K562 (cell line): ENCODE measurements at regions not wholly inside any gene's neighbourhood (a gene's known extent, or its start where the extent isn't known, plus 50 kb on each side); places are given as distances from the start of the nearest gene placed in this dataset.

Source experiments
- ATAC-seq: fragments of 200-7000 bp; cut with Tn5 transposase; 3 replicates; pipeline ENCODE4 v1.9.1; 2020; ENCODE audit warnings: moderate library complexity
- BruUV-seq: library from RNA; stranded (reverse); fragments of 400-500 nt; replicated peaks from 2 replicates; lab custom pipeline; 2021; lab: Mats Ljungman, UMichigan
- CTCF ChIA-PET: fragments of 300-600 bp; formaldehyde crosslinking; extraction: SDS; loops from one replicate; lab custom pipeline; 2021; ENCODE audit warnings: low intra/inter-chr PET ratio; lab: Yijun Ruan, JAX
- POLR2A ChIA-PET: fragments of 300-600, 350-650 bp; sonication (Branson Sonifier 250); formaldehyde crosslinking; extraction: SDS; loops from one replicate; lab custom pipeline; 2021; ENCODE audit warnings: antibody characterized with exemption, inconsistent platforms; lab: Yijun Ruan, JAX
- DNase-seq, 4 experiments: peaks; one replicate each; pipeline versions ENCODE4 v3.0.0 to v3.0.0-alpha.2; 2011 to 2018; ENCODE audit warnings: low spot score in 3 of 4, mixed read lengths in 3 of 4; ENCODE audit errors: extremely low read depth in 1 of 4
- FAIRE-seq: peaks from 2 replicates; lab custom pipeline; 2011; peaks lifted over from hg19 to GRCh38; lab: Jason Lieb, UNC
- H2AFZ ChIP-seq: 2 replicates; pipeline ENCODE4 v1.6.0; 2011; ENCODE audit warnings: low read depth, low read length, control low read depth, inconsistent platforms
- H3K27ac ChIP-seq: fragments of 200-600 bp; 3 replicates; pipeline ENCODE4 v1.8.0; 2011; ENCODE audit warnings: low read depth, mild to moderate bottlenecking, control low read depth, inconsistent platforms, low read length, moderate library complexity, mixed read lengths; ENCODE audit errors: extremely low read depth
- H3K27me3 ChIP-seq, 2 experiments: fragments of 300-600 bp in 1 of 2; 2 replicates in 1 of 2; 3 replicates in 1 of 2; pipeline versions ENCODE4 v1.6.0 to v1.8.0; 2011; ENCODE audit warnings: inconsistent platforms in 2 of 2, low read length in 2 of 2, mild to moderate bottlenecking in 1 of 2, mixed read lengths in 1 of 2, moderate library complexity in 1 of 2; ENCODE audit not compliant: control insufficient read depth in 2 of 2, insufficient read depth in 2 of 2
- H3K36me3 ChIP-seq: fragments of 300-600 bp; 3 replicates; pipeline ENCODE4 v1.8.0; 2011; ENCODE audit warnings: mild to moderate bottlenecking, low read length, inconsistent platforms; ENCODE audit not compliant: control insufficient read depth, insufficient read depth
- H3K4me1 ChIP-seq, 2 experiments: fragments of 200-600 bp in 1 of 2; replicated peaks in 1 of 2; 2 replicates in 1 of 2; 3 replicates in 1 of 2; pipeline versions ENCODE4 v1.5.1 to v1.8.0; 2011; ENCODE audit warnings: inconsistent platforms in 2 of 2, low read length in 2 of 2, mild to moderate bottlenecking in 1 of 2, mixed read lengths in 1 of 2, moderate library complexity in 1 of 2; ENCODE audit not compliant: control insufficient read depth in 2 of 2, insufficient read depth in 2 of 2
- H3K4me2 ChIP-seq: 2 replicates; pipeline ENCODE4 v1.6.1; 2011; ENCODE audit warnings: low read length, control low read depth, inconsistent platforms, mixed read lengths; ENCODE audit not compliant: insufficient read depth
- H3K4me3 ChIP-seq: fragments of 200-600 bp; sonication (generic), shearing (Covaris generic); 2 replicates; pipeline ENCODE4 v1.5.1; 2016; ENCODE audit warnings: control low read depth, inconsistent platforms
- H3K79me2 ChIP-seq: fragments of 200-600 bp; 3 replicates; pipeline ENCODE4 v1.8.0; 2011; ENCODE audit warnings: low read length, inconsistent platforms; ENCODE audit not compliant: control insufficient read depth, insufficient read depth
- H3K9ac ChIP-seq, 2 experiments: 2 replicates each; pipeline versions ENCODE4 v1.6.0 to v1.6.1; 2011; ENCODE audit warnings: low read depth in 2 of 2, low read length in 2 of 2, control low read depth in 1 of 2, inconsistent platforms in 1 of 2, mild to moderate bottlenecking in 1 of 2, mixed read lengths in 1 of 2; ENCODE audit not compliant: insufficient read depth in 1 of 2
- H3K9me1 ChIP-seq: one replicate; pipeline ENCODE4 v1.6.0; 2011; ENCODE audit warnings: inconsistent platforms, mild to moderate bottlenecking, low read length, moderate library complexity; ENCODE audit not compliant: control insufficient read depth, insufficient read depth
- H3K9me3 ChIP-seq: replicated peaks from 2 replicates; pipeline ENCODE4 v1.5.1; 2011; ENCODE audit warnings: low read depth, low read length, inconsistent platforms; ENCODE audit not compliant: control insufficient read depth, insufficient read depth
- H4K20me1 ChIP-seq: replicated peaks from 2 replicates; pipeline ENCODE4 v1.6.1; 2011; ENCODE audit warnings: low read length, inconsistent platforms, mixed read lengths; ENCODE audit not compliant: control insufficient read depth, insufficient read depth
- ATF4 ChIP-seq: fragments of 450-650 bp; formaldehyde crosslinking; IDR thresholded peaks from 2 replicates; pipeline ENCODE4 v1.4.0; 2022; ENCODE audit warnings: mild to moderate bottlenecking, moderate library complexity
- ETS1 ChIP-seq: conservative IDR thresholded peaks from 2 replicates; pipeline ENCODE4 v1.6.1; 2011; ENCODE audit warnings: low read depth, mild to moderate bottlenecking, low read length; ENCODE audit not compliant: control insufficient read depth
- ETV1 ChIP-seq: fragments of 450-650 bp; conservative IDR thresholded peaks from 2 replicates; pipeline ENCODE4 v1.6.1; 2016; ENCODE audit warnings: missing genetic modification characterization, control low read depth, low read depth, missing compliant biosample characterization
- GATA2 ChIP-seq: sonication (generic); formaldehyde crosslinking; IDR thresholded peaks from 2 replicates; pipeline ENCODE4 v1.4.0; 2020; ENCODE audit warnings: mild to moderate bottlenecking, missing genetic modification reagents
- GMEB1 ChIP-seq: fragments of 250-450 bp; sonication (Bioruptor Pico); IDR thresholded peaks from 2 replicates; pipeline ENCODE4 v1.4.0; 2020; ENCODE audit warnings: mild to moderate bottlenecking
- HNRNPUL1 ChIP-seq: fragments of 200-400 bp; formaldehyde crosslinking; IDR thresholded peaks from 2 replicates; pipeline ENCODE4 v1.6.1; 2017; ENCODE audit warnings: low read length
- MAFK ChIP-seq: IDR thresholded peaks from 2 replicates; pipeline ENCODE4 v1.6.1; 2011; ENCODE audit warnings: low read length, improper control_type of control experiment
- NUFIP1 ChIP-seq: fragments of 450-650 bp; IDR thresholded peaks from 2 replicates; pipeline ENCODE4 v1.6.1; 2018; ENCODE audit not compliant: partially characterized antibody
- SAFB2 ChIP-seq: fragments of 200-400 bp; formaldehyde crosslinking; IDR thresholded peaks from 2 replicates; pipeline ENCODE4 v1.6.1; 2018; ENCODE audit warnings: borderline replicate concordance, low read length, low read depth, moderate library complexity; ENCODE audit not compliant: severe bottlenecking
- SUPT5H ChIP-seq: fragments of 450-650 bp; IDR thresholded peaks from 2 replicates; pipeline ENCODE4 v1.6.1; 2016
- TAF9B ChIP-seq: fragments of 450-650 bp; IDR thresholded peaks from 2 replicates; pipeline ENCODE4 v1.6.1; 2018; ENCODE audit warnings: mild to moderate bottlenecking; ENCODE audit not compliant: partially characterized antibody
- XRCC3 ChIP-seq: fragments of 450-650 bp; IDR thresholded peaks from 2 replicates; pipeline ENCODE4 v1.6.1; 2017; ENCODE audit warnings: mild to moderate bottlenecking, moderate library complexity
- XRCC5 ChIP-seq: fragments of 200-400 bp; formaldehyde crosslinking; IDR thresholded peaks from 2 replicates; pipeline ENCODE4 v1.6.1; 2017; ENCODE audit warnings: low read depth, mild to moderate bottlenecking, low read length
- ZNF239 ChIP-seq: fragments of 250-450 bp; sonication (Bioruptor Pico); IDR thresholded peaks from 2 replicates; pipeline ENCODE4 v1.4.0; 2020; ENCODE audit warnings: mild to moderate bottlenecking
- ZNF449 ChIP-seq: fragments of 250-450 bp; sonication (Bioruptor Pico); IDR thresholded peaks from 2 replicates; pipeline ENCODE4 v1.8.0; 2022; ENCODE audit warnings: moderate library complexity, mild to moderate bottlenecking, inconsistent platforms
- WGBS: fragments of 100-300 bp; shearing (Covaris generic); methylation state at CpG from one replicate; pipeline ENCODE4 v1.1.6; 2016; ENCODE audit warnings: low coverage, mixed read lengths; ENCODE audit not compliant: insufficient coverage; ENCODE audit errors: missing lambda C conversion rate; 5-methylcytosine and 5-hydroxymethylcytosine counted together
- in situ Hi-C: fragments of 300-500 bp; cut with MboI; formaldehyde crosslinking; loops from 4 replicates; pipeline ENCODE4 v1.15.0; 2018; ENCODE audit warnings: inconsistent platforms, mixed read lengths
- intact Hi-C: fragments of 100-400 bp; cut with micrococcal nuclease; formaldehyde crosslinking; loops from 2 replicates; pipeline ENCODE4 v1.14.2; 2022
- TF ChIP-seq, protein P1 (sequence below): fragments of 250-450 bp; sonication (Bioruptor Pico); IDR thresholded peaks from 2 replicates; pipeline ENCODE4 v1.5.0; 2021; ENCODE audit warnings: mild to moderate bottlenecking, moderate library complexity

DNA sequence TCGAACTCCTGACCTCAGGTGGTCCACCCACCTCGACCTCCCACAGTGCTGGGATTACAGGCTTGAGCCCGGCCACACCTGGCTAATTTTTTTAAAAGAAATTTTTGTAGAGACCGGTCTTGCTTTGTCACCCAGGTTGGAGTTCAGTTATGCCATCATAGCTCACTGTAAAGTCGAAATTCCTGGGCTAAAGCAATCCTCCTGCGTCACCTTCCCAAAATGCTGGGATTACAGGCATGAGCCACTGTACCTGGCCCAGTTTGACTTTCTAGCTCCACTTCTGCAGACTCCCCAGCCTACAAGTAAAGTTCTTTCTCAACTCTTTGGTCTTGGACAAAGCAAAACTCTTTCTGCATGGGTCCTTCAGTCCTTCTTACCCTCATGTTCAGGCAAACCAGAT lies 214.1 kb downstream of the SKIDA1 start:
- H3K4me1 ChIP-seq: no peaks in the 10 kb centered on the region; a peak in 2 of 5 replicates
- H2AFZ ChIP-seq: no peak overlapping the region
- H3K36me3 ChIP-seq: no peaks in the 10 kb centered on the region
- H3K27me3 ChIP-seq: no peaks in the 10 kb centered on the region; a peak in 1 of 5 replicates
- H3K9me3 ChIP-seq: no peaks in the 10 kb centered on the region
- H3K4me3 ChIP-seq: no peak overlapping the region
- no peaks in the 10 kb centered on the region for H3K9me1 ChIP-seq
- POLR2A ChIA-PET: interaction anchor here (0.8 kb wide), 1 partner anchor 14 kb away, joined by 3 read pairs; no protein-coding TSS in a partner anchor
- H3K79me2 ChIP-seq: no peaks in the 10 kb centered on the region
- CTCF ChIA-PET: no interaction called here
- no peak for ATAC-seq
- DNase-seq: no peak
- TF ChIP-seq ETV1 (no peak), GMEB1 (CRISPR knock-in tag) (no peak), TAF9B (no peak), SUPT5H (no peak), XRCC5 (no peak), ATF4 (no peak), HNRNPUL1 (no peak), ETS1 (no peak), ZNF449 (no peak), SAFB2 (no peak), MAFK (no peak), GATA2 (no peak), ZNF239 (no peak), XRCC3 (no peak), NUFIP1 (no peak)
- TF ChIP-seq, protein P1, sequence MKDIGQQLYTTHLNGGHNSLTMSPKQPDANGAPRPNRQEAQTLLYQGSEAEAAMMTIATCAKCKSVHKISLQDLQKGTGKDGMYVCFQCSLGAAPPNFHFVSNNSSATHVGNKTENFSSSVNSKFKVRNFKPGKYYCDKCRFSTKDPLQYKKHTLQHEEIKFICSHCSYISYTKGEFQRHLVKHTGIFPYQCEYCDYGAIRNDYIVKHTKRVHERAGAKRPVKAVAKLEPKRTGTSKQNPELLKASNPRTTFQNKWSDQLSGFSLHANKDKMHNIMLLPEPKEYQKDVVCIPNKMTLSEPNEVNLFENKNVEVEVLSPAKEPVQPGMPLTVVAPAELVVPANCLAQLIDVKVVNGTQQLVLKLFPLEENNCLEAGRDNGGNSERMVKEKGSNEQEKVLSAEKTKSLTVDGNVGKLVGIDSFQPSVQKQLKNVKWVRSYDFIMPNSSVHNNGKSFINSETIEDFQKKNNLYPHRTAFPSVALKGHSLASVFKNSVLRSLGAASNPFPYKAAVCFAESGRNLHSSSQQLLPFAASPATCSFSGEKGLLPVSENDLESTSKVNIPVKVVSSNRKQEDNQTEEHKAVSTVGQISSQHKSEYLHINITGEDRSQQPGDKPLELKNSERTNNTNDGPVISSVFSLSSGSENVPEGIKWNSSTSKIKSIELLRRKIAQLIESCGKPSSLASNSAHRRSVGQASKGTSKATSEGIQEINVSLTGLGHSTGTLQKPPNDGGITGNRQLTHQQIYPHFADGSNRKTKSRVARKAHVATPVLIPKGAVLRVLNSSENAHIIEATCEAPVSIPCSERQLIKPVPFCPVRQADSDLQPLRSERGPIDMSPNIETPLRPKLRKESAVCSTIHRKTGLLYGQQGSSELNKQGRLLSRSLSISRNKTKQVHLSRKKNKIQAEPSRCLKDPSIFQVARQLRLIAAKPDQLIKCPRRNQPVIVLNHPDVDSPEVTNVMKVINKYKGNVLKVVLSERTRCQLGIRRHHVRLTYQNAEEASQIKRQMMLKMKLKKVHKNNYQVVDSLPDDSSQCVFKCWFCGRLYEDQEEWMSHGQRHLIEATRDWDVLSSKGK (CRISPR knock-in tag): no peak
- BruUV-seq: no TSS peak
- H4K20me1 ChIP-seq: no peaks in the 10 kb centered on the region
- no peak overlapping the region for H3K27ac ChIP-seq
- in situ Hi-C loops (no loop called here), intact Hi-C loops (no loop called here)
- no peak overlapping the region for H3K9ac ChIP-seq
- FAIRE-seq: no peak
- H3K4me2 ChIP-seq: no peak overlapping the region
- WGBS: 13% methylated on average over 6 of the region's 6 CpGs
